ENCODE measurements at regions not wholly inside any gene's neighbourhood (a gene's known extent, or its start where the extent isn't known, plus 50 kb on each side); places are given as distances from the start of the nearest gene placed in this dataset.

DNA sequence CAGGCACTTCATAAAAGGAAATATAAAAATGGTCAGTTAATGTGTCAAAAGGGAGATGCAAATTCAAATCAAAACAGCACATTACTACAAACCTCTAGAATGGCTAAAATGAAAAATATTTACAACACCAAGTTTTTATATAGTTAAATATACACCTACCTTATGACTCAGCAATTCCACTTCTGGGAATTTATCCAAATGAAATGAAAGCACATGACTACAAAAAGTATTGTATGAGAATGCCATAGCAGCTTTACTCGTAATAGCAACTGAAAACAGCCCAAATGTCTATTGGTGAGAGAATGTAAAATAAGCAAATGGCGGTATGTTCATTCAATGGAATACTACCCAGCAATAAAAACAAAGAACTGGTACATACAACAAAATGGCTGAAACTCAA is 175.8 kb upstream of the SPAG17 start:
- no peak for DNase-seq

DNA sequence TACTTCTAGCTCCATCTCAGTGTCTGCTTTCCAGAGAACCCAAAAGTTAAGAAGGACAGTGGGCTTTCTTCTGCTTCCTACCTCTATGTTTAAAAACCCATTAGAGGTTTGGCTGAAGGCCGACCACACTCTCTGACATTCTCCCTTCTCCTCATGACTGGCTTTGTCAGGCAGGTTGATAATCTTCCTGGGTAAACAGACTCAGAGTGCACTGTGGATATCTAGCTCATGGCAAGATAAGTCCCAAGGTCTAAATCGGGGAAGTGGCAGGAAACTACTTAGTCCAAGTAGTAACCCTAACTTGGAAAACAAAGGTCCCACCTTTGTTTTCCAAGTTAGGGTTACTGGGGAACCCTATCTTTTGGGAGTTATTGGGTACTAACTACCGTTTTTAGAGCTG is 161.9 kb upstream of the SPAG17 start:
- DNase-seq: no peak

DNA sequence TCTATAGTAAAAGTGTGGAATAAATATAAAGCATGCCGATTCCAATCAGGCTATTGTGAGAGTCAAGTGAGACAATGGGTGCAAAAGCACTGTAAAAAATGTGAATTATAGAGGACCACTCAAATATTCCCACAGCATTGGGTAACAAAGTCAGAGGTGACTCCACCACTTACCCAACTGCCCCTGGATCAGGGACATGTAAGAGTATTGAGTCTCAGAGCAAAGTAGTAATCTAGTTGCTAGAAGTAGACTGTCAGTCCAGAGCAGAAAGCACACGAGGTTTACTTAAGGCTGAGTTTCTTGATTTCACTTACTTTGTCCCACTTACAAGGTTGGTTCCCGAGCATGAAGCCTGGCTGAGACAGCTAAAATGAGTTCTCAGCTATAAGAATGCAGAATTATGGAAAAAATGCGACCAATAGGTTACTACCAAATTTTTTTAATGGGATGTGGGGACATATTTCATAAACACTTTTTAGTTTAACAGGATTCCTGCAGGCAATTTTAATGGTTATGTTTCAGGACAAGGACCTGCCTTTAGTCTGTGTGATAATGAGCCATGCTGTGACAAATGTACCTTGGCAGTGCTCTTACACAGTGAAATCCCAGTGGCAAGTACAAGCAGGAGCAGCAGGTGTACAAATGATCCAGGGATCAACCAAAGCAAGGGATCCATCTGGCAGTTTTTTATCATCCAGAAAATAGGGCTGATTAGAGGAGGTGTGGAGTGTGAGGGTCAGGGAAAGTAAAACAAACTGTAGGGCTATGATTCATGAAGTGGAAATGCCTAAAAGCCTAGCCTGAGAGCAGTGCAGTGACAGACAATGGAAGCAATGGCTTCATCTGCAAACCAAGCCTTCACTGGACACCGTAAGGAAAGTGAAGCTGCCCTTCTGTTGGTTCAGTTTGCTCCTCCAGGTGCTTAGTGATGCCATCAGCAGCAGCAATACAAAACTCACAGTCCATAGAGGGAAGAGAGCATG is 156.2 kb upstream of the SPAG17 start:
- no peak for DNase-seq

DNA sequence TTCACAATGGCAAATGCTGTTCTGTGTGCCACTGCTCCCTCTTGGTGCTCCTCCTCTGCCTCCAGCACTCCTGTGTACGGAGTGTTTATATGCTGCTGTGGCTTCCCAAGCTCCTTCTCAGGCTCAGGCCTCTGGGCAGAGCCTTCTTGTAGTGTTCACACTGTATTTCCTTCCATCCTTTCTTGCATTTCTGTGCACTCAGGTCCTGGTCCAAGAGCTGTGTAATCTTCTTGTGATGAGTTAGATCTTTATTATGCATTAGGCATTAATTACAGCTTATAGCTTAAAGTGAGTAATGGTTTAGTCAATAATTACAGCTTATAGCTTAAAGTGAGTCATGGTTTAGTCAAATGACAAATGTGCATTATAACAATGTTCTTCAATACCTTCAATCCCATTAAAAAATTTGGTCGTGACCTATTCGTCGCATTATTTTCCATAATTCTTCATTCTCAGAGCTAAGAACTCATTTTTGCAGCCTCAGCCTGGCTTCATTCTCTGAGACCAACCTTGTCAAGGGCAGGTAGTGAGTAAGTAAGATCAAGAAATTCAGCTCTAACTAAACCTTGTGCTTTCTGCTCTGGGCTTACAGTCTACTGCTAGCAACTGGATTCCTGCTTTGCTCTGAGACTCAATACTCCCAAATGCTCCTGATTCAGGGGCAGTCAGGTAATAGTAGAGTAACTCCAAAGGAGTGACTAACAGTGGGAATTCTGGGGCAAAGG is 154.5 kb upstream of the SPAG17 start:
- DNase-seq: no peak

DNA sequence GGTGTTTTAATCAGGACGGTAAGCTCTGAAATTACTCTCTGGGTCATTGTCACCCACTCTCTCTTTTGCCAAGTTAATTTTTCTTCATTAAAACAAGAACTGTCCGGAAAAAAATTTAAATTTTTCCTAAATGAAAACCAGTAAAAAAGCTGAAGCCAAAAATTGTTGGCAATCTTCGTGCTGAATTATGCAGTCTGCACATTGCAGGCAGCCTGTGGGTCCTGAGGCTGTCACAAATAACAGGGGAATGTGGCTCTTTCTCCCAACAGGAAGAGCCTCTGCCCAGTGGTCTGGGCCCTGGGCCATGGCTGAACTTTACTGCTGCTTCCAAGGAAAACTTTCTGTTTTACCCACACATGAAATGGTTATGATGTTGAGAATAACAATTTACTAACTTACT is 153.9 kb upstream of the SPAG17 start:
- no peak for DNase-seq

DNA sequence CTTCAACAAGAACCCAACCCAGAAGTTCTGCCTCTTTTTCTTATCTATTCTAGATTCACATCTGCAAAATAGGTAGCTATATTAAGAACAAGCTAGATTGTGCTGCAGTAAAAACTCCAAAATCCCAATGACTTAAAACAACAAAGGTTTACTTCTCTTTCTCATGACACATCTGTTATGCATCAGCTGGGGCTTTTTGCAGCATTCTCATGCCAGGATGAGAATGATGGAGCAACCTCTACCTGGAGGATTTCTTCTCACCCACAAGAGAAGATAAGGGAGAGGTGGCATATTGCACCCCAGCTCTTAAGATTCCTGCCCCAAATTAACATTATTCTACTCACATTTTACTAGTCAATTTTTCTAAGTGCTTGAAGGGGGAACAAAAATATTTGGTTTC is 152.3 kb upstream of the SPAG17 start:
- DNase-seq: no peak

DNA sequence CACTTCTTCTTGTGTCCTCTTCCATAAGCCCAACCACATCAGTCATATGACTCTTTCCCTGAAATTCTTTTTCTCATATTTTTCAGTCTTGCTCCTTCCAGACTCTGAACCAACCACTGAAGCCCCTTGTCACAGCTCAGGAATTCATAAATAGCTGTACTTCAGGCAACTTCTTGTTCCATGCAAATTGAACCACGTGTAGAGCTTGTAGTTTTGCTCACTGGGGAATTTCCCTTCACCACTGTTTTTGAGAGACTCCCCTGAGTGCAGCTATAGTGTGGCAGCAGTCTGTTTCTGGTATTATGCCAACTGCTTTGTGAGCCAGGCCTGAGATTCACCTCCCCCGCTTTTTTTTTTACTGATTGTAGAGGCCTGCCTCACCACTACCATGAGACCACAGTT is 150.3 kb upstream of the SPAG17 start:
- no peak for DNase-seq

DNA sequence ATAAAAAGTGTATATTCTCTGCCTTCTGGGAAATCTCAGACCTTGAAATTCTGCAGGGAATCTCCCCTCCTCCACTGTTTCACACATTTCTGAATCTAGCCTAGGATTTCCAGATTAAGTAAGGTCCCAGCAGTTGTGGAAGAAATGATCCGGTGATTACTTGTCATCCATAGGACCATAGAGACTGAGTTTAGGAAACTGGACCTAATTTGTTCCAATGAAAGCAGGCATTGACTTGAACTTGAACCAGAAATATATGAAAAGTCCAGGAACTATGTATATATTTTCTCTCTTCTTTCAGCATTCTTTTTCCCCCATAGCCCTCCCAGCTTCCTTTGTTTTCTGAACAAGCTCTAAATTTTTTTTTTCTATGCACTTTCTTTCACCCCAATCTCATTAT is 149.5 kb upstream of the SPAG17 start:
- DNase-seq: no peak

DNA sequence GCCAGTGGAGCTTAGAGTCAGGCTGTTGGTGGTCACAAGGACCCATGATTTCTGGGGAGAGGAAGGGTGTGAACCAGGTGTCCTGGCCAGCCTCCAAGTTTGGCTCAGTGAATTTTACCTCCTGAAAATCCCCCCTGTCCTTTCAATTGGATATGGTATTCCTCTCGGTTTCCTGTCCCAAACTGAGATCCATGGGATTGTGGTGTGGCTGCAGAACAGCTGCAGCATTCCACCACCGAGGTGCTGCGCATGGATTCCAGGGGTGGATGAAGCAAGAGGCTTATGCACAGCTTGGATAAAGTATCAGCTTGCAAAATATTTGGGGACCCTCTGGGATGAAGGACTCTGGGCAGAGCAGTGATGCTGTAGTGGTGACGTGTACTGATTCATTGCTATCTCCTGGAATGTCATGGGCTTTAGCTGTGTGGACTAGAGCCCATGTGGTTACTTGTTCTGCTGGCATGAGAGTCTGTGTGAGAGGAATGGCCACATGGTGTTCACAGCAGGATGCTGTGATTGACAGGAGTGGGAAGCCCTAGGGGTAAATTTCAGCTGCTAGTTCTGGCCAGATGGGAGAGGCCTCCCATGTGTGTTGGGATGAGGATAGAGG is 148.7 kb upstream of the SPAG17 start:
- DNase-seq: no peak

DNA sequence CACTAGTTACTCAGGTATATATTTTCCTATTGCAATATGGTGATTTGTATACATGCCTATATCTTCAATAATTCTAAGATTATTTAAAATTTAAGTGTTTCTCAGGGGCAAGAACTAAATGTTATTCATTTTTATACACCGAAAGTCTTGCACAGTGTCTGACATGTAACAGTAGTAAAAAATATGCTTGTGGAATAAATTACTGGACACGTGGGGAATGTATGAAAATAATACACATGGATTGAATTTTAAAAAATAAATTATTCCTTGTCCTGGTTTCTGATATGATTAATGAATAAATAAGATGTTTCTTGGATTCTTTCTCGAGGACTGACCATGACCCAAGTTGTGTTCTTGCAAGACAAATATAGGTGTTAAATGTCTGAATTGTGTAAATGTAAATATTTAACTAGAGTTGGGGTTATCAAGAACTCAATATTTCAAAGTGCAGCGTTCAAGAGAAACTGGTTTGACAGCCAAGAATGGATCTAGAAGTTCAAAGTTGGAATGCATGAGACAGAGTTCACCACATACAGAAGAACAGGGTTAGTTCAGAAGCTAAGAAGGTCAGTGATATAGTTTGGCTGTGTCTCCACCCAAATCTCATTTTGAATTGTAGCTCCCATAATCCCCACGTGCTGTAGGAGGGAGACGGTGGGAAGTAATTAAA is 142.1 kb upstream of the SPAG17 start:
- no peak for DNase-seq

DNA sequence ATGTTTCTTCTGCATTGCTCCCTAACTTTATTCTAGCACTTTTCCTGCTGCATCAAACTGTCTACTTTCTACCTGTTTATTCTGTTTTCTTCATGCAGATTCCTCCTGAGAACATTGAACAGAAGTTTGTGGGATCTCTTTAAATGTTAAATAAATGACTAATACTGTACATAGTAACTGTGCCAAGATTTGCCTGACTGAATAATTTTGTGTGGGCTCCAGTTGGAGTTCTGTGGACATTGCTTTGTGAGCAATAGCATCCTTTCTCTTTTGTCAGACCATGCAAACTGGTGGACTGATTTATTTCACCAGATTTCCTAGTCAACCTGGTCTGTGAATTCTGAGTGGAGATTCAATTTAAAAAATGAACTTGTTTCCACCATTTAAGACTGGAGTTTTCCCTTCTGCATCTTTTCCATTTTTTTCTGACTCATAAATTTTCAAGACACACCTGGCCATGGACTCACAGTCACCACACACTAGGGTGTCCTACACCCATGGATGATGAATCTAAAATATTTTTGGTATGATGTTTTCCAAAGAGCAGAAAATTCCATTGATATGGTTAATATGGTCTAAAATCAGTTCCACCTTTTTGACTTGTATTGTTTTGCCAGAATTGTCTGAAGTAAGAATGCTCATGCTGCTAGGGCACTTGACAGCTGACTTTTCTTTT is 140.7 kb upstream of the SPAG17 start:
- no peak for DNase-seq

DNA sequence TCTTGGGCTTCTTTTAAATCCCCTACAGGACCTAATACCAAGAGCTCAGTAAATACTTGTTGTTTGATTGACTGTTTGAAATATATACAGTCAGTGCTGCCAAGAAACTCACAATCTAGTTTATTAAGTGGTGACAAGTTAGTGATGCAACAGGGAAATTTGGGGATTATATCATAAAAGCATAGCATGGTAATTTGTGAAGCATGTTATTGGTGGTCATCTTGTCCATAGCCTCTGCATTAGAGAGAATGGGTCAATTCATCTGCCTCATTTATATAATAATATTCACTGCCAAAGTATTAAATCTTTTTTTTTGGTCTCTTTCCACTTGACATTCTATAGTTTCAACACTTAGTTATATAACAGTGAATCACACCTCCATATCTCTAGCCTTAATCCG is 138.2 kb upstream of the SPAG17 start:
- no peak for DNase-seq

DNA sequence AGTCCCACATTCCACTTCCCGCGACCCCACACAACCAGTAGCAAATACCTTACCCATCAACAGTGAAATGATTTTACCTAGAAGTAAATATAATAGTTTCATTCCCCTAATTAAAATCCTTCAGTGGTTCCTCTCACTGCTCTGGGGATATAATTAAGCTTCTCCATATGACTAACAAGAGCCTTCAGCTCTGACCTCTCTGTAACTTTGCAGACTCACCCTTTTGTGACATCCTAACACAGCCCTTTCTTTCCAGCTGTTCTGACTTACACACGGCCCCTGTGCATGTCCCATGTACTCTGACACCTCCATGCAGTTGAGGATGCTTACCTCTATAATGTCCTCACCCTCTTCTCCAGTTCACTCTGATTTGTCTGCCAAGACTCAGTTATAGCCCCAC is 137.3 kb upstream of the SPAG17 start:
- no peak for DNase-seq

DNA sequence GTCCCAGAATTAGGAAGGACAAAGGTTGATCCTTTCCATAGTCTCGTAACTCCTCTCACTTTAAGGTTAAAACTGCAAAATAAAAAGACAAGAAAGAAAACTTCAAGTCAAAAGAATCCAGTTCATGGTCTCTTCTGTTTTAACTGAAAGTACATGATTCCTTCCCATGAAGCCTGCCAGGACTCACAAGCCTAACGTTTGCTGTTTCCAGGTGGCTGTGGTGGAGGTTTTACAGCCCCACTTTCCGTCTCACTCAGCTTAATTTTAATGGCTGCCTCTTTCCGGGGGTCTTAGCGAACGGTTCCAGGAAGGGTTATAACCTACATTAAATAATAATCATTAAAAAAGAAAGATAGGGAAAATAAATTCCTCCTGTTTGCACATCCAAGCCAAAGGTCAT is 136.8 kb upstream of the SPAG17 start:
- DNase-seq: no peak

DNA sequence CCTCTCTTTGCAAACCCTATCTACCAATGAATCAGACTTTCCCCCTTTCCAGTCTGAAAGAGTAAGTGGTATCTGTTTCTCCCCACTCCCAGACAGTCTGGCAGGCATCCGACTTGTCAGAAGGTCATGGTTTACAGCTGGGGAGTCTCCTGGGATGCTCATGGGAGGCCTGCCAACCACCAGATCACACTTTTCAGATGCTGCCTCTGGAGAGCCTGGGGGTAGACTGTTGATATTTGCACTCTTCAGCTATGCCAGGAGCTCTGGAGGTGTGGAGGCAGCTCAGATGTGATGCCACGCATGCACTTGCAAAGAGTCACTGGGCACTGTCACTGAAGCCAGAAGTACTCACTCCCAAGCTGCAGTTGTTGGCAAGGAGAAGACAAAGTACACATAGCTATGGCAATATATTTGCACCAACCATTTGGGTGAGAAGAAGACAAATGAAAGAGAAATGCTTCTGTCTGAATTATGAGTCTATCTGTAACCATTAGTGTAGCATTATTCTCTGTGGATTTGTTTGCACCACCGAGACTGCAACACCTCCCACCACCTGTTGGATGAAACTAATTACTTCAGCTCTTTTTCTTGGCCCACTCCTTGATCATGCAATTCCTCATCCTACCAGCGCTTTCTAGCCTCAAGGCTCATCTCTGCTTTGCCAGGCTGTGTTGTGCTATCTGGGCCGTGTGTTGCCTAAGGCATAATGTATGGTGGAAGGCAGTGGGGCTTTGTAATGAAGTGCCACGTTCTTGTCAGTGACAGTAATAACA is 133.0 kb upstream of the SPAG17 start:
- DNase-seq: no peak

DNA sequence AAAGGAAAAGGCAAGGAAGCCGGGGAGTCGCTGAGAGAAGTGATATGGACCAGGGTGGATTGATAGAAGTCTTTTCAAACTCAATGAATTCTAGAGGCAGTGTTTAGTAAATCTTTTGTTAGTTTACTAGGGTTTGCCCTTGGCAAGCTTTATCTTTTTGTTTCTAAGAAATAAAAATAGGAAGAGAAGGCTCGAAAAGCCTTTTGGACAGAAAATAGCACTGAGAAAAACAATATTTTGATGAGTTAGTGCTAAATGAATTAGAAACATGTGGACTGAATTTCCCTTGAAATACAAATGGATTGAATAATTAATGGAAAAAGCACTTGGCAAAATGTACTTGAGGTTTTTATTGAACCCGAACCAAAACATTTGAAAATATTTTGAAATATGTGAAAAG is 121.8 kb upstream of the SPAG17 start:
- no peak for DNase-seq

DNA sequence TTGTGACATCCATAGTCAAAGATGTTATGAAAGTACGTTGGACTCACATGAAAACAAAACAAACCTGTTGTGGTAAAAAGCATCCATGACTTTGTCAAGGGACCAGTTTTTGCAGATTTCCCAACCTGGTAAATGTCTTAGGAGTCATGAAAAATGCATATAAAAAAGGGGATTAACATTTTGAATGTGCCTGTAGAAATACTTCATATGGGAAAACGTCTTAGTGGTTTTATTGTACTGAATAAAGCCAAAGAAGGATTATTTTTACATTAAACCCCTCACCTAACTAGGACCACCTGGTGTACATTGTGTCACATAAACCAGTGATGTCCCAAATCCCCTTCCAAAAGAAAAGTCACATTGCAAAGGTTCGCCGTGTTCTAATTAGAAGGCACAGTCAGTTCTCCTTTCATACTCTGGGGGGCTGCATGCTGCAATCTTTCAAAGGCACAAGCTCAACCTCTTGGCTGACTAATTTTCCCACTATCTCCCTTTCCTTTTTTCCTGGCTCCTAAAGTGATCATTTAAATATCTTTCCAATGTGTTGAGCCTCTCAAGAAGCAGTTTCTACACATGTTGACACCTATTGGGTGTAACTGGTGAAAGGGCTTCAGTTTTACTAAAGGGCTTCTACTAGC is 119.8 kb upstream of the SPAG17 start:
- DNase-seq: no peak

DNA sequence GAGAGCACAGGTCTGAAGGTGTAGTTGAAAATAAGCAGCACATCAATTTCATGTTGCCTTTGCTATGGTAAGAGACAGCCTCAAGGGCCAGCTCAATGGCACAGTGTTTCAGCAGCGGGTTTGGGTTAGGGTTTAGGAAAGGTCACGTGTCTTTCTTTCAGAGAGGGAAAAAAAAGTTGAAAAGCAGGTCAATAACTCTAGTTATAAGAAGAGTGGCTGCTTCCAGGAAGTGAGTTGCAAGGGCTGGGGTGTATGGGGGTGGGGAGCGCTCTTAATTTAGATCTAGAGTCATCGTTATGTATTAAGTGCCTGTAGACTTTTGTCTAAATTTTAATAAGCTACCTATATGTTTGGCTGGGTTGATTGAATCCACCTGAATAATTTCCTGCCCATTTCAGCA is 118.5 kb upstream of the SPAG17 start:
- DNase-seq: no peak

DNA sequence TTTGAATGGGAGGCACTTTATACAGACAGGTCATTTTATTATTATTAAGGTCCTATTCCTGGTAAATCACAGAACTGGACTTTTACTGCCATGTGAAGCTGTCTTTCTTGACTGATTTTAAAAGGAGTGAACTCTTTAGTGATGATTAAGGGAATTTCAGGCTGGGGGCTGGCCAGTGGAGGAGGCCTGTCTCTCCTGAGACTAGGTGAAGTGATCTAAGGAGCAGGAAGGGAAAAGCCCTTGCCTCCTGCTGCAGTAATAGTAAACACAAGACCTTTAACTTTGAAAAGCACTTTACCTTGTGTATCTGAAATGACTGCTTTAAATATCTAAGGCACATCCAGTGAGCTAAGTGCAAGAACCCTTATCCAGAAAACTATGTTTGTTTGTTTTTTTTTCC is 118.0 kb upstream of the SPAG17 start:
- DNase-seq: no peak

DNA sequence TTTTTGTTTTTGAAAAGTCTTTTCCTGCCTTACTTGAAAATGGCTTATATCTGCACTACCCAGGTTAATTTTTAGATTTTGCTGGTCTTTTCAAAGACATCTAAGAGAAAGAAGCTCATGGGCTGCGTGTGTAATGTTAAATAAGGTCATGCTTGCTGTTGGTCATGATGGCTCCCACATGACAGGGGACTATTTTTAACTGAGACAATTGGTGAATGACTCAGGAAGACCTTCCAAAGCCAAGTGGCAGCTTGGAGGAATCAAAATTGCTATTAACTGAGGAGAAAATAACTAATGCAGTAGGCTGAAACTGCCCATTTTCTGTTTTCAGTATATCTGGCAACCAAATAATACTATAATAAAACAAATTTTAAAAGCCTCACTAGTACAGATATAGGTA is 117.1 kb upstream of the SPAG17 start:
- DNase-seq: no peak

All from hypothalamus (tissue), 51 donors.